HUES6 (cell line): ENCODE measurements at regions not wholly inside any gene's neighbourhood (a gene's known extent, or its start where the extent isn't known, plus 50 kb on each side); places are given as distances from the start of the nearest gene placed in this dataset.

Experiments used
- H3K27ac ChIP-seq: 2 replicates; pipeline ENCODE4 v1.7.0; 2013; ENCODE audit warnings: low read depth, mild to moderate bottlenecking, low read length, inconsistent platforms
- H3K27me3 ChIP-seq: 2 replicates; pipeline ENCODE4 v1.6.1; 2013; ENCODE audit warnings: low read length; ENCODE audit not compliant: control insufficient read depth, insufficient read depth
- H3K36me3 ChIP-seq: 2 replicates; pipeline ENCODE4 v1.6.1; 2013; ENCODE audit warnings: low read length; ENCODE audit not compliant: control insufficient read depth, insufficient read depth
- H3K4me1 ChIP-seq: 2 replicates; pipeline ENCODE4 v1.6.1; 2013; ENCODE audit warnings: low read length; ENCODE audit not compliant: control insufficient read depth, insufficient read depth
- H3K4me3 ChIP-seq: 2 replicates; pipeline ENCODE4 v1.5.1; 2013; ENCODE audit warnings: low read depth, low read length
- H3K9ac ChIP-seq: one replicate; pipeline ENCODE4 v1.6.1; 2013; ENCODE audit warnings: mild to moderate bottlenecking, low read length
- H3K9me3 ChIP-seq: 2 replicates; pipeline ENCODE4 v1.6.1; 2013; ENCODE audit warnings: low read depth, low read length; ENCODE audit not compliant: control insufficient read depth, insufficient read depth

GRCh38 chr9:134967547-134967930 is 49.8 kb upstream of the FCN1 start:
- H3K4me1 ChIP-seq = peaks cover 10% of the 10 kb centered on the region; the same call in 1 of the 2 replicates
- no peak overlapping the region for H3K4me3 ChIP-seq
- no peaks in the 10 kb centered on the region for H3K9me3 ChIP-seq
- H3K36me3 ChIP-seq = no peaks in the 10 kb centered on the region
- H3K9ac ChIP-seq = no peak overlapping the region
- H3K27ac ChIP-seq = no peak overlapping the region
- peaks cover 11% of the 10 kb centered on the region; the same call in 1 of the 2 replicates for H3K27me3 ChIP-seq

- no peaks in the 10 kb centered on the region for H3K9me3 ChIP-seq
- peaks cover 15% of the 10 kb centered on the region for H3K27me3 ChIP-seq
- no peaks in the 10 kb centered on the region for H3K36me3 ChIP-seq
- H3K9ac ChIP-seq = no peak overlapping the region
- H3K4me3 ChIP-seq = no peak overlapping the region
- no peak overlapping the region for H3K27ac ChIP-seq
- peaks cover 10% of the 10 kb centered on the region; the same call in 1 of the 2 replicates for H3K4me1 ChIP-seq
These were observed 50.5 kb upstream of the FCN1 start for GRCh38 chr9:134968011-134968822.

GRCh38 chr9:134968823-134969090 is 51.0 kb upstream of the FCN1 start:
- H3K9me3 ChIP-seq = no peaks in the 10 kb centered on the region
- peaks cover 15% of the 10 kb centered on the region for H3K27me3 ChIP-seq
- no peaks in the 10 kb centered on the region for H3K36me3 ChIP-seq

GRCh38 chr9:134969156-134970045 is 51.7 kb upstream of the FCN1 start:
- no peak overlapping the region for H3K27ac ChIP-seq
- no peaks in the 10 kb centered on the region for H3K36me3 ChIP-seq
- no peak overlapping the region for H3K9ac ChIP-seq
- peaks cover 16% of the 10 kb centered on the region for H3K4me1 ChIP-seq
- H3K27me3 ChIP-seq = peaks cover 15% of the 10 kb centered on the region
- H3K4me3 ChIP-seq = no peak overlapping the region
- H3K9me3 ChIP-seq = no peaks in the 10 kb centered on the region

More at GRCh38 chr9:134968823-134969090, 51.0 kb upstream of the FCN1 start:
- H3K27ac ChIP-seq = no peak overlapping the region
- no peak overlapping the region for H3K9ac ChIP-seq
- H3K4me3 ChIP-seq = no peak overlapping the region
- H3K4me1 ChIP-seq = peaks cover 11% of the 10 kb centered on the region

- Histone ChIP-seq H3K9ac (no peak overlapping the region), H3K27ac (no peak overlapping the region), H3K27me3 (peaks cover 15% of the 10 kb centered on the region), H3K4me3 (no peak overlapping the region), H3K9me3 (no peaks in the 10 kb centered on the region), H3K36me3 (no peaks in the 10 kb centered on the region), H3K4me1 (peaks cover 23% of the 10 kb centered on the region)
These were observed 52.5 kb upstream of the FCN1 start for GRCh38 chr9:134970198-134970597.

- Histone ChIP-seq H3K9me3 (no peaks in the 10 kb centered on the region), H3K4me1 (peaks cover 29% of the 10 kb centered on the region), H3K27ac (no peak overlapping the region), H3K4me3 (no peak overlapping the region), H3K36me3 (no peaks in the 10 kb centered on the region), H3K9ac (no peak overlapping the region), H3K27me3 (peaks cover 15% of the 10 kb centered on the region)
These were observed 53.0 kb upstream of the FCN1 start for GRCh38 chr9:134970719-134971118.

GRCh38 chr9:134971196-134971595 is 53.5 kb upstream of the FCN1 start:
- no peak overlapping the region for H3K9ac ChIP-seq
- no peak overlapping the region for H3K27ac ChIP-seq
- H3K4me1 ChIP-seq = peaks cover 29% of the 10 kb centered on the region
- H3K9me3 ChIP-seq = no peaks in the 10 kb centered on the region
- H3K4me3 ChIP-seq = no peak overlapping the region
- no peaks in the 10 kb centered on the region for H3K36me3 ChIP-seq
- peaks cover 15% of the 10 kb centered on the region for H3K27me3 ChIP-seq

- Histone ChIP-seq H3K4me3 (no peak overlapping the region), H3K27me3 (peaks cover 15% of the 10 kb centered on the region), H3K9me3 (no peaks in the 10 kb centered on the region)
These were observed 54.0 kb upstream of the FCN1 start for GRCh38 chr9:134971696-134972095.

GRCh38 chr9:134972140-134972539 is 54.4 kb upstream of the FCN1 start:
- H3K27ac ChIP-seq = no peak overlapping the region
- no peaks in the 10 kb centered on the region for H3K36me3 ChIP-seq
- no peak overlapping the region for H3K4me3 ChIP-seq
- H3K9me3 ChIP-seq = no peaks in the 10 kb centered on the region
- H3K4me1 ChIP-seq = peaks cover 29% of the 10 kb centered on the region
- peaks cover 15% of the 10 kb centered on the region for H3K27me3 ChIP-seq
- H3K9ac ChIP-seq = no peak overlapping the region

More at GRCh38 chr9:134971696-134972095, 54.0 kb upstream of the FCN1 start:
- H3K4me1 ChIP-seq = peaks cover 29% of the 10 kb centered on the region
- no peaks in the 10 kb centered on the region for H3K36me3 ChIP-seq
- no peak overlapping the region for H3K9ac ChIP-seq
- no peak overlapping the region for H3K27ac ChIP-seq

GRCh38 chr9:134975253-134975652 is 57.5 kb upstream of the FCN1 start:
- H3K4me1 ChIP-seq = peaks cover 19% of the 10 kb centered on the region
- no peak overlapping the region for H3K27ac ChIP-seq
- peak overlapping the region; percentile 33; the same call in 1 of the 2 replicates for H3K4me3 ChIP-seq
- H3K27me3 ChIP-seq = peaks cover 6% of the 10 kb centered on the region
- H3K9ac ChIP-seq = no peak overlapping the region
- H3K36me3 ChIP-seq = no peaks in the 10 kb centered on the region
- no peaks in the 10 kb centered on the region for H3K9me3 ChIP-seq

- no peaks in the 10 kb centered on the region for H3K36me3 ChIP-seq
- peaks cover 19% of the 10 kb centered on the region for H3K4me1 ChIP-seq
- peaks cover 6% of the 10 kb centered on the region for H3K27me3 ChIP-seq
These were observed 58.7 kb upstream of the FCN1 start for GRCh38 chr9:134976403-134976802.

More at GRCh38 chr9:134976403-134976802, 58.7 kb upstream of the FCN1 start:
- H3K9me3 ChIP-seq = no peaks in the 10 kb centered on the region
- H3K27ac ChIP-seq = no peak overlapping the region
- H3K4me3 ChIP-seq = no peak overlapping the region
- H3K9ac ChIP-seq = no peak overlapping the region
